ENCODE measurements at regions not wholly inside any gene's neighbourhood (a gene's known extent, or its start where the extent isn't known, plus 50 kb on each side); places are given as distances from the start of the nearest gene placed in this dataset.

- TF ChIP-seq CTCF (IDR thresholded peaks at IDR 0.05) = no peak
- TF ChIP-seq POLR2A (IDR thresholded peaks at IDR 0.05) = no peak
Observed at GRCh38 chr1:25003457-25004190, 73.5 kb upstream of the RUNX3 start.
